ENCODE measurements at regions not wholly inside any gene's neighbourhood (a gene's known extent, or its start where the extent isn't known, plus 50 kb on each side); places are given as distances from the start of the nearest gene placed in this dataset.

DNA sequence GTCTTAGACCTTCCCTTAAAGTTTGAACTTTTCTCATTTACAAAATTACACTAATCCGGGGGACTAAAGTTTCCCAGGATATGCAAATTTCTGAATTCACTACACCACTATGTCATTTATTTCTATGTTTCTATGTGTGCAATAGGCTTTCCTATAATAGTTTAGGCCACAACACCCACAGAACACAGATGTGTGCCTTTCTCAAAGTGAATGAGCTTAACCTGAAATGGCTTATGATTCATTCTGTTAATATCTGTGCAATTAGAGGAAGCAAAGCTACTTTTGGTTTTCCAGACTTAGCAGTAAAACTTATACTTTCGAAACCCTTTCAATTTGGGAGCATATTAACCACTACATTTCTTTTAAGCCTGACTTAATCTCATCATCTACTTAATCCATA lies 748.1 kb downstream of the GBE1 start:
- no peaks in the 10 kb centered on the region for H3K4me1 ChIP-seq
- no peaks in the 10 kb centered on the region for H3K27me3 ChIP-seq
- no peaks in the 10 kb centered on the region for H3K9me3 ChIP-seq
- no peak overlapping the region for H3K4me3 ChIP-seq
- H3K27ac ChIP-seq: no peak overlapping the region
- DNase-seq: no peak
- TF ChIP-seq CTCF (IDR thresholded peaks at IDR 0.05) (no peak), POLR2A (IDR thresholded peaks at IDR 0.05) (no peak)
- H3K36me3 ChIP-seq: no peaks in the 10 kb centered on the region

- H3K27me3 ChIP-seq: no peaks in the 10 kb centered on the region
- no peak overlapping the region for H3K4me3 ChIP-seq
- H3K27ac ChIP-seq: no peak overlapping the region
- H3K4me1 ChIP-seq: no peaks in the 10 kb centered on the region
- H3K9me3 ChIP-seq: no peaks in the 10 kb centered on the region
- DNase-seq: no peak
- no peaks in the 10 kb centered on the region for H3K36me3 ChIP-seq
- TF ChIP-seq POLR2A (IDR thresholded peaks at IDR 0.05): no peak
- TF ChIP-seq CTCF (IDR thresholded peaks at IDR 0.05): no peak
Measured at GRCh38 chr3:81005992-81006391, 755.5 kb downstream of the GBE1 start.

DNA sequence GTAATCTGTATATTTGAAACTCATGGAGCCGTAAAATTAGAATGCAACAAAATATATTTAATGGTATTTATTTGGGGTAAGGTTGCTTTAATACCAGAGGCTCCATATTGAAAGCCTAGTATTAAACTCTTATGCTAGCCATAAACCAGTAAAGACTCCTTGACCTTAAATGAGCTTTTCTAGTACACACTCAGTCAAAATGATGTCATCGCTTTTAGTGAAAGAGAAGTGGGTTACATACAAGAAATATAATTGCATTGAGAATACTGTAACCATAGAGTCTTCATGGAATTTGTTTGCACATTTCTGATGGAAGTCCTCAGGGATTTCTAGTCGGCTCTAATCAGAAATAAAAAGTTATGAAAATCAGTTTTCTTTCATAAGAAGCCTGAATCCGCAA lies 757.6 kb downstream of the GBE1 start:
- Histone ChIP-seq H3K4me1 (no peaks in the 10 kb centered on the region), H3K27ac (no peak overlapping the region), H3K36me3 (no peaks in the 10 kb centered on the region), H3K27me3 (no peaks in the 10 kb centered on the region), H3K9me3 (no peaks in the 10 kb centered on the region), H3K4me3 (no peak overlapping the region)
- TF ChIP-seq POLR2A (IDR thresholded peaks at IDR 0.05) (no peak), CTCF (IDR thresholded peaks at IDR 0.05) (no peak)
- DNase-seq: no peak

GRCh38 chr3:81003008-81003645 lies 758.3 kb downstream of the GBE1 start:
- no peak for DNase-seq
- H3K27ac ChIP-seq: no peak overlapping the region
- H3K9me3 ChIP-seq: no peaks in the 10 kb centered on the region
- H3K36me3 ChIP-seq: no peaks in the 10 kb centered on the region
- TF ChIP-seq CTCF (IDR thresholded peaks at IDR 0.05): no peak
- TF ChIP-seq POLR2A (IDR thresholded peaks at IDR 0.05): no peak
- H3K27me3 ChIP-seq: no peaks in the 10 kb centered on the region
- H3K4me1 ChIP-seq: no peaks in the 10 kb centered on the region
- H3K4me3 ChIP-seq: no peak overlapping the region

DNA sequence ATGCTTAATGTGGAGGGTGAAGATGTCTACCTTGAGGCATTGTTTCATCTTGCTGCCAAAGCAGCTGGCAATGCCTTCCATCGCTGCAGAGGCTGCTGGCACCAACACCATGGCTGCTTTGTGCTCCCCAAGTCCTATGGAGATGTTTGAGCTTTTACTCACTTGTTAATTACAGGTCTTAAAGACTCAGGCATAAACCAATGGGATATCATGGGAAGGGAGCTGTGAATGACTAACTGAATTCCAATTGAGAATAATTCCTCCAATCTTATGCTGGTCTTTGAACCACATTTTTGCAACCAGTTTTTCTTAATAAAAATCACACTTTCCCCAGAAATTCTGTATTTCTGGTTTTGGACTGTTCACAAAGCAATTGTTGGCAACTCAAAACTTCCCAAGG lies 762.0 kb downstream of the GBE1 start:
- DNase-seq: no peak
- no peaks in the 10 kb centered on the region for H3K9me3 ChIP-seq
- H3K36me3 ChIP-seq: no peaks in the 10 kb centered on the region
- no peak for TF ChIP-seq CTCF (IDR thresholded peaks at IDR 0.05)
- no peak for TF ChIP-seq POLR2A (IDR thresholded peaks at IDR 0.05)
- H3K4me3 ChIP-seq: no peak overlapping the region
- no peaks in the 10 kb centered on the region for H3K27me3 ChIP-seq
- no peaks in the 10 kb centered on the region for H3K4me1 ChIP-seq
- H3K27ac ChIP-seq: no peak overlapping the region

- H3K36me3 ChIP-seq: no peaks in the 10 kb centered on the region
- no peak overlapping the region for H3K27ac ChIP-seq
- no peak overlapping the region for H3K4me3 ChIP-seq
- no peak for DNase-seq
- H3K27me3 ChIP-seq: no peaks in the 10 kb centered on the region
- no peaks in the 10 kb centered on the region for H3K4me1 ChIP-seq
- H3K9me3 ChIP-seq: no peaks in the 10 kb centered on the region
- TF ChIP-seq CTCF (IDR thresholded peaks at IDR 0.05): no peak
- no peak for TF ChIP-seq POLR2A (IDR thresholded peaks at IDR 0.05)
Measured at GRCh38 chr3:80998022-80998421, 763.4 kb downstream of the GBE1 start.

Data from Peyer's patch (tissue), 4 donors.